HepG2 (cell line): ENCODE measurements at regions not wholly inside any gene's neighbourhood (a gene's known extent, or its start where the extent isn't known, plus 50 kb on each side); places are given as distances from the start of the nearest gene placed in this dataset.

Source experiments
- ATAC-seq: fragments of 200-7000 bp; cut with Tn5 transposase; 3 replicates; pipeline ENCODE4 v1.9.1; 2020; ENCODE audit warnings: mild to moderate bottlenecking, moderate library complexity
- BruUV-seq: library from RNA; stranded (reverse); fragments of 400-500 nt; replicated peaks from 2 replicates; lab custom pipeline; 2021; lab: Mats Ljungman, UMichigan
- CTCF ChIA-PET: fragments of 300-600 bp; formaldehyde crosslinking; extraction: SDS; loops from one replicate; lab custom pipeline; 2021; ENCODE audit warnings: low total read pairs, inconsistent platforms, low intra/inter-chr PET ratio; lab: Yijun Ruan, JAX
- POLR2A ChIA-PET: fragments of 350-600 bp; sonication (Branson Sonifier 250); formaldehyde crosslinking; loops from one replicate; lab custom pipeline; 2020; ENCODE audit warnings: antibody characterized with exemption, inconsistent platforms; lab: Yijun Ruan, JAX
- DNase-seq: peaks from one replicate; pipeline ENCODE4 v3.0.0-alpha.2; 2015; ENCODE audit warnings: low spot score
- FAIRE-seq: peaks from 3 replicates; lab custom pipeline; 2011; peaks lifted over from hg19 to GRCh38; lab: Jason Lieb, UNC
- H2AFZ ChIP-seq: one replicate; pipeline ENCODE4 v1.6.1; 2011; ENCODE audit warnings: low read length, inconsistent platforms
- H3K27ac ChIP-seq: fragments of 300-600 bp; 3 replicates; pipeline ENCODE4 v1.8.0; 2011; ENCODE audit warnings: mixed run types, mild to moderate bottlenecking, mixed read lengths, low read length, inconsistent platforms; ENCODE audit not compliant: insufficient read depth; ENCODE audit errors: extremely low read length
- H3K27me3 ChIP-seq, 2 experiments: fragments of 200-600 bp in 1 of 2; 2 replicates in 1 of 2; 3 replicates in 1 of 2; pipeline versions ENCODE4 v1.6.0 to v1.8.0; 2011; ENCODE audit warnings: low read length in 2 of 2, mild to moderate bottlenecking in 2 of 2, moderate library complexity in 2 of 2, inconsistent platforms in 1 of 2; ENCODE audit not compliant: insufficient read depth in 2 of 2, control insufficient read depth in 1 of 2
- H3K36me3 ChIP-seq, 2 experiments: fragments of 200-600 bp in 1 of 2; replicated peaks in 1 of 2; 2 replicates in 1 of 2; 3 replicates in 1 of 2; pipeline versions ENCODE4 v1.5.1 to v1.8.0; 2011; ENCODE audit warnings: low read length in 2 of 2, inconsistent platforms in 1 of 2; ENCODE audit not compliant: insufficient read depth in 2 of 2, control insufficient read depth in 1 of 2
- H3K4me1 ChIP-seq: 2 replicates; pipeline ENCODE4 v1.5.1; 2012; ENCODE audit warnings: low read length, inconsistent platforms; ENCODE audit not compliant: insufficient read depth
- H3K4me2 ChIP-seq: 2 replicates; pipeline ENCODE4 v1.6.0; 2011; ENCODE audit warnings: low read depth, low read length, inconsistent platforms
- H3K4me3 ChIP-seq, 3 experiments: fragments of 200-600 bp in 1 of 3; sonication (generic), shearing (Covaris generic) in 1 of 3; replicated peaks in 1 of 3; 2 replicates each; pipeline ENCODE4 v1.5.1; 2011 to 2016; ENCODE audit warnings: low read length in 3 of 3, inconsistent platforms in 2 of 3, low read depth in 2 of 3, mild to moderate bottlenecking in 2 of 3, control low read depth in 1 of 3, mixed read lengths in 1 of 3; ENCODE audit not compliant: insufficient read depth in 1 of 3
- H3K79me2 ChIP-seq: one replicate; pipeline ENCODE4 v1.6.1; 2011; ENCODE audit warnings: low read length, inconsistent platforms; ENCODE audit not compliant: insufficient read depth
- H3K9ac ChIP-seq: 2 replicates; pipeline ENCODE4 v1.6.0; 2011; ENCODE audit warnings: mild to moderate bottlenecking, low read depth, low read length, inconsistent platforms; ENCODE audit not compliant: insufficient read depth
- H3K9me3 ChIP-seq: 2 replicates; pipeline ENCODE4 v1.5.1; 2012; ENCODE audit warnings: mild to moderate bottlenecking, low read length
- H4K20me1 ChIP-seq: 2 replicates; pipeline ENCODE4 v1.6.0; 2011; ENCODE audit warnings: inconsistent platforms, mild to moderate bottlenecking, low read length, moderate library complexity; ENCODE audit not compliant: insufficient read depth
- ATF4 ChIP-seq, 2 experiments: fragments of 450-650 bp in 1 of 2; sonication (generic) in 1 of 2; formaldehyde crosslinking; IDR thresholded peaks; 2 replicates each; pipeline versions ENCODE4 v1.5.0 to v1.8.0; 2020 to 2022; ENCODE audit warnings: mild to moderate bottlenecking in 1 of 2, missing genetic modification reagents in 1 of 2
- KLF9 ChIP-seq: IDR thresholded peaks from 2 replicates; pipeline ENCODE4 v1.6.1; 2016; ENCODE audit warnings: low read depth
- MNT ChIP-seq: fragments of 450-650 bp; IDR thresholded peaks from 2 replicates; pipeline ENCODE4 v1.6.1; 2016
- NR3C1 ChIP-seq: sonication (generic); formaldehyde crosslinking; IDR thresholded peaks from 2 replicates; pipeline ENCODE4 v1.4.0; 2020; ENCODE audit warnings: missing genetic modification reagents
- PITX1 ChIP-seq: sonication (generic); formaldehyde crosslinking; IDR thresholded peaks from 2 replicates; pipeline ENCODE4 v1.5.1; 2020; ENCODE audit warnings: mild to moderate bottlenecking, missing genetic modification reagents
- PRDM10 ChIP-seq: sonication (generic); formaldehyde crosslinking; IDR thresholded peaks from 2 replicates; pipeline ENCODE4 v1.4.0; 2020; ENCODE audit warnings: low read depth, missing genetic modification reagents
- RAD51 ChIP-seq: fragments of 450-650 bp; IDR thresholded peaks from 2 replicates; pipeline ENCODE4 v1.6.1; 2016; ENCODE audit warnings: borderline replicate concordance
- SALL2 ChIP-seq: sonication (generic); formaldehyde crosslinking; IDR thresholded peaks from 2 replicates; pipeline ENCODE4 v1.8.1; 2023; ENCODE audit warnings: mild to moderate bottlenecking, missing genetic modification reagents, inconsistent platforms
- ZNF547 ChIP-seq: sonication (generic); formaldehyde crosslinking; IDR thresholded peaks from 2 replicates; pipeline ENCODE4 v1.5.1; 2020; ENCODE audit warnings: mild to moderate bottlenecking, missing genetic modification reagents
- ZNF615 ChIP-seq: sonication (generic); formaldehyde crosslinking; IDR thresholded peaks from 2 replicates; pipeline ENCODE4 v1.5.0; 2020; ENCODE audit warnings: mild to moderate bottlenecking, missing genetic modification reagents, borderline replicate concordance
- ZNF646 ChIP-seq: sonication (generic); formaldehyde crosslinking; IDR thresholded peaks from 2 replicates; pipeline ENCODE4 v1.9.0; 2021; ENCODE audit warnings: mild to moderate bottlenecking, missing genetic modification reagents
- ZNF740 ChIP-seq: sonication (generic); formaldehyde crosslinking; IDR thresholded peaks from 2 replicates; pipeline ENCODE4 v1.4.0; 2020; ENCODE audit warnings: missing genetic modification reagents
- ZNF775 ChIP-seq: sonication (generic); formaldehyde crosslinking; IDR thresholded peaks from 2 replicates; pipeline ENCODE4 v1.4.0; 2020; ENCODE audit warnings: missing genetic modification reagents, mild to moderate bottlenecking, moderate library complexity, borderline replicate concordance
- WGBS: methylation state at CpG from one replicate; pipeline ENCODE4 v1.1.6; 2017; ENCODE audit warnings: low lambda C conversion rate; 5-methylcytosine and 5-hydroxymethylcytosine counted together
- in situ Hi-C: cut with HindIII; loops from 2 replicates; pipeline ENCODE4 v1.10.0; 2017; ENCODE audit warnings: low pct_unique_long_range_greater_than_20kb; ENCODE audit not compliant: extremely low pct_ligation_motif_present
- intact Hi-C: fragments of 100-400 bp; cut with micrococcal nuclease; formaldehyde crosslinking; loops from one replicate; pipeline ENCODE4 v1.10.0; 2022; ENCODE audit not compliant: unreplicated experiment

GRCh38 chr4:36568575-36568974, 287.2 kb downstream of the DTHD1 start:
- Histone ChIP-seq H3K4me1 (no peaks in the 10 kb centered on the region), H3K9me3 (peaks cover 43% of the 10 kb centered on the region), H3K4me3 (no peak overlapping the region), H3K79me2 (no peaks in the 10 kb centered on the region), H3K36me3 (no peaks in the 10 kb centered on the region), H3K27me3 (no peaks in the 10 kb centered on the region; a peak in 1 of 5 replicates), H4K20me1 (no peaks in the 10 kb centered on the region), H3K9ac (no peak overlapping the region), H2AFZ (no peak overlapping the region), H3K27ac (no peak overlapping the region), H3K4me2 (no peak overlapping the region)
- BruUV-seq: no TSS peak
- ChIA-PET CTCF (no interaction called here), POLR2A (no interaction called here)
- ATAC-seq (no peak), FAIRE-seq (no peak), DNase-seq (no peak)
- intact Hi-C loops (no loop called here), in situ Hi-C loops (no loop called here)
- 20% methylated on average over 1 of the region's 3 CpGs for WGBS
- TF ChIP-seq MNT: no peak
- no peak for TF ChIP-seq ZNF615 (CRISPR knock-in tag)
- TF ChIP-seq PRDM10: no peak
- no peak for TF ChIP-seq ZNF740
- no peak for TF ChIP-seq RAD51
- no peak for TF ChIP-seq SALL2 (CRISPR knock-in tag)
- no peak for TF ChIP-seq KLF9 (CRISPR knock-in tag)
- TF ChIP-seq ZNF775 (CRISPR knock-in tag): no peak
- TF ChIP-seq NR3C1 (CRISPR knock-in tag): no peak
- no peak for TF ChIP-seq ZNF646
- no peak for TF ChIP-seq PITX1 (CRISPR knock-in tag)
- no peak for TF ChIP-seq ZNF547
- TF ChIP-seq ATF4 (CRISPR knock-in tag; IDR thresholded peaks at IDR 0.05): no peak
